SH-SY5Y (cell line): ENCODE measurements at regions not wholly inside any gene's neighbourhood (a gene's known extent, or its start where the extent isn't known, plus 50 kb on each side); places are given as distances from the start of the nearest gene placed in this dataset.

Experiments
- GATA2 ChIP-seq: IDR thresholded peaks from 2 replicates; pipeline ENCODE4 v1.6.1; 2011; ENCODE audit warnings: mild to moderate bottlenecking, low read depth, low read length
- GATA3 ChIP-seq: IDR thresholded peaks from 2 replicates; pipeline ENCODE4 v1.6.1; 2011; ENCODE audit warnings: low read depth, mild to moderate bottlenecking, low read length, moderate library complexity

- TF ChIP-seq GATA2 (no peak), GATA3 (no peak)
Observed at GRCh38 chr2:75808793-75809535, 98.2 kb upstream of the GCFC2 start.

GRCh38 chr2:75807992-75808391, 97.3 kb upstream of the GCFC2 start:
- TF ChIP-seq GATA2 (no peak), GATA3 (no peak)

- TF ChIP-seq GATA3: no peak
- TF ChIP-seq GATA2: no peak
Observed at GRCh38 chr2:75801234-75801982, 90.7 kb upstream of the GCFC2 start.

- TF ChIP-seq GATA2 (no peak), GATA3 (no peak)
Observed at GRCh38 chr2:75800456-75800855, 89.7 kb upstream of the GCFC2 start.

- TF ChIP-seq GATA2 (no peak), GATA3 (no peak)
Observed at GRCh38 chr2:75799859-75800258, 89.1 kb upstream of the GCFC2 start.

GRCh38 chr2:75798569-75798968, 87.9 kb upstream of the GCFC2 start:
- TF ChIP-seq GATA3 (no peak), GATA2 (no peak)

- TF ChIP-seq GATA2 (no peak), GATA3 (no peak)
Observed at GRCh38 chr2:75792996-75793395, 82.3 kb upstream of the GCFC2 start.

GRCh38 chr2:75792146-75792545, 81.4 kb upstream of the GCFC2 start:
- no peak for TF ChIP-seq GATA2
- no peak for TF ChIP-seq GATA3

- no peak for TF ChIP-seq GATA3
- TF ChIP-seq GATA2: no peak
Observed at GRCh38 chr2:75790814-75791467, 80.2 kb upstream of the GCFC2 start.

- TF ChIP-seq GATA2 (no peak), GATA3 (no peak)
Observed at GRCh38 chr2:75790121-75790813, 79.6 kb upstream of the GCFC2 start.

- no peak for TF ChIP-seq GATA3
- TF ChIP-seq GATA2: no peak
Observed at GRCh38 chr2:75788902-75789301, 78.2 kb upstream of the GCFC2 start.

GRCh38 chr2:75788154-75788553, 77.4 kb upstream of the GCFC2 start:
- TF ChIP-seq GATA3: no peak
- TF ChIP-seq GATA2: no peak

- no peak for TF ChIP-seq GATA3
Observed at GRCh38 chr2:75787532-75788132, 76.9 kb upstream of the GCFC2 start.
